Fibroblast of the aortic adventitia (primary cell): ENCODE measurements at regions not wholly inside any gene's neighbourhood (a gene's known extent, or its start where the extent isn't known, plus 50 kb on each side); places are given as distances from the start of the nearest gene placed in this dataset.

Experiments used
- DNase-seq: peaks from one replicate; pipeline ENCODE4 v3.0.0-alpha.2; 2010; ENCODE audit warnings: low read depth
- H3K4me3 ChIP-seq: 2 replicates; pipeline ENCODE4 v1.5.1; 2011; ENCODE audit warnings: low read depth, mild to moderate bottlenecking, control low read depth, low read length, moderate library complexity
- CTCF ChIP-seq: IDR thresholded peaks from 2 replicates; pipeline ENCODE4 v1.5.1; 2011; ENCODE audit warnings: mild to moderate bottlenecking, low read length, control low read depth, inconsistent platforms; ENCODE audit not compliant: insufficient read depth

- no peak for DNase-seq
- no peak for TF ChIP-seq CTCF
- H3K4me3 ChIP-seq: no peak overlapping the region
These were observed 170.1 kb downstream of the OLFM4 start for GRCh38 chr13:53198736-53199135.

GRCh38 chr13:53200075-53200474 is 171.5 kb downstream of the OLFM4 start:
- TF ChIP-seq CTCF: no peak
- DNase-seq: no peak
- no peak overlapping the region for H3K4me3 ChIP-seq

- H3K4me3 ChIP-seq: no peak overlapping the region
- TF ChIP-seq CTCF: no peak
- no peak for DNase-seq
These were observed 172.2 kb downstream of the OLFM4 start for GRCh38 chr13:53200498-53201453.

- no peak for DNase-seq
- TF ChIP-seq CTCF: no peak
- no peak overlapping the region for H3K4me3 ChIP-seq
These were observed 173.0 kb downstream of the OLFM4 start for GRCh38 chr13:53201454-53202225.

- no peak overlapping the region for H3K4me3 ChIP-seq
- TF ChIP-seq CTCF: no peak
- DNase-seq: no peak
These were observed 176.0 kb downstream of the OLFM4 start for GRCh38 chr13:53204598-53204997.

GRCh38 chr13:53206455-53206854 is 177.8 kb downstream of the OLFM4 start:
- no peak for TF ChIP-seq CTCF
- DNase-seq: no peak

More at GRCh38 chr13:53206455-53206854, 177.8 kb downstream of the OLFM4 start:
- H3K4me3 ChIP-seq: no peak overlapping the region
